OCI-LY1 (cell line): ENCODE measurements at regions not wholly inside any gene's neighbourhood (a gene's known extent, or its start where the extent isn't known, plus 50 kb on each side); places are given as distances from the start of the nearest gene placed in this dataset.

Source experiments
- H2AFZ ChIP-seq: fragments of 200-600 bp; sonication (generic), shearing (Covaris generic); 2 replicates; pipeline ENCODE4 v1.6.0; 2014; ENCODE audit warnings: antibody characterized with exemption, mild to moderate bottlenecking, low read length
- H3F3A ChIP-seq: fragments of 200-600 bp; sonication (generic), shearing (Covaris generic); 2 replicates; pipeline ENCODE4 v1.6.0; 2014; ENCODE audit warnings: mild to moderate bottlenecking, antibody characterized with exemption, low read length, moderate library complexity; ENCODE audit not compliant: insufficient read depth
- H3K27ac ChIP-seq: fragments of 200-600 bp; sonication (generic); 2 replicates; pipeline ENCODE4 v1.5.1; 2014; ENCODE audit warnings: low read length, mixed run types, mild to moderate bottlenecking, low read depth; ENCODE audit not compliant: poor library complexity, severe bottlenecking
- H3K27me3 ChIP-seq: fragments of 200-600 bp; sonication (generic); 2 replicates; pipeline ENCODE4 v1.6.0; 2014; ENCODE audit warnings: antibody characterized with exemption, mild to moderate bottlenecking, low read length, moderate library complexity; ENCODE audit not compliant: insufficient read depth
- H3K36me3 ChIP-seq: fragments of 200-600 bp; sonication (generic); 2 replicates; pipeline ENCODE4 v1.6.1; 2014; ENCODE audit warnings: mild to moderate bottlenecking, antibody characterized with exemption, low read length, moderate library complexity, mixed read lengths; ENCODE audit not compliant: insufficient read depth
- H3K4me1 ChIP-seq: fragments of 200-600 bp; sonication (generic); 2 replicates; pipeline ENCODE4 v1.5.1; 2014; ENCODE audit warnings: mild to moderate bottlenecking, low read length, moderate library complexity; ENCODE audit not compliant: insufficient read depth, severe bottlenecking
- H3K4me2 ChIP-seq: fragments of 200-600 bp; sonication (generic), shearing (Covaris generic); 2 replicates; pipeline ENCODE4 v1.6.1; 2014; ENCODE audit warnings: low read length
- H3K4me3 ChIP-seq: fragments of 200-600 bp; sonication (generic); 2 replicates; pipeline ENCODE4 v1.5.1; 2014; ENCODE audit warnings: low read length, low read depth, mild to moderate bottlenecking, mixed read lengths; ENCODE audit not compliant: poor library complexity, severe bottlenecking
- H3K79me2 ChIP-seq: fragments of 200-600 bp; shearing (Covaris generic); 2 replicates; pipeline ENCODE4 v1.6.1; 2016; ENCODE audit warnings: mixed run types, low read length, mixed read lengths; ENCODE audit not compliant: insufficient read depth
- H3K9ac ChIP-seq: fragments of 200-600 bp; sonication (generic), shearing (Covaris generic); 2 replicates; pipeline ENCODE4 v1.6.1; 2014; ENCODE audit warnings: mild to moderate bottlenecking, low read length, mixed read lengths
- H3K9me2 ChIP-seq: fragments of 200-600 bp; sonication (generic), shearing (Covaris generic); 2 replicates; pipeline ENCODE4 v1.6.1; 2014; ENCODE audit warnings: low read depth, mild to moderate bottlenecking, low read length, mixed read lengths
- H3K9me3 ChIP-seq: fragments of 200-600 bp; shearing (Covaris generic); 2 replicates; pipeline ENCODE4 v1.6.1; 2014; ENCODE audit warnings: low read length, mixed read lengths
- H4K20me1 ChIP-seq: fragments of 200-600 bp; sonication (generic), shearing (Covaris generic); 2 replicates; pipeline ENCODE4 v1.6.0; 2016; ENCODE audit warnings: mild to moderate bottlenecking, low read length; ENCODE audit not compliant: insufficient read depth
- CTCF ChIP-seq: fragments of 200-600 bp; sonication (generic), shearing (Covaris generic); IDR thresholded peaks from 2 replicates; pipeline ENCODE4 v1.5.1; 2017; ENCODE audit warnings: mild to moderate bottlenecking, antibody characterized with exemption, low read length, moderate library complexity, mixed read lengths
- EZH2 ChIP-seq: fragments of 200-600 bp; sonication (generic), shearing (Covaris generic); IDR thresholded peaks from 2 replicates; pipeline ENCODE4 v1.8.0; 2017; ENCODE audit warnings: borderline replicate concordance, mixed run types, mild to moderate bottlenecking, antibody characterized with exemption, low read length, moderate library complexity, mixed read lengths

- H4K20me1 ChIP-seq, result no peaks in the 10 kb centered on the region
- H3K36me3 ChIP-seq, result no peaks in the 10 kb centered on the region
- H3K4me3 ChIP-seq, result no peak overlapping the region
- no peak overlapping the region for H2AFZ ChIP-seq
- no peaks in the 10 kb centered on the region for H3K9me2 ChIP-seq
- no peaks in the 10 kb centered on the region for H3K4me1 ChIP-seq
- no peaks in the 10 kb centered on the region for H3K27me3 ChIP-seq
- no peaks in the 10 kb centered on the region for H3K9me3 ChIP-seq
- no peak for TF ChIP-seq EZH2
- TF ChIP-seq CTCF, result no peak
- no peaks in the 10 kb centered on the region for H3K79me2 ChIP-seq
- H3K4me2 ChIP-seq, result no peak overlapping the region
- no peaks in the 10 kb centered on the region for H3F3A ChIP-seq
- H3K9ac ChIP-seq, result no peak overlapping the region
- H3K27ac ChIP-seq, result no peak overlapping the region
Observed at GRCh38 chr2:240234503-240234951, 94.1 kb upstream of the OTOS start.

- Histone ChIP-seq H3K9me3 (no peaks in the 10 kb centered on the region), H3K27me3 (no peaks in the 10 kb centered on the region), H3K27ac (no peak overlapping the region), H3F3A (no peaks in the 10 kb centered on the region), H3K9ac (no peak overlapping the region), H3K36me3 (no peaks in the 10 kb centered on the region), H3K9me2 (no peaks in the 10 kb centered on the region), H3K4me2 (no peak overlapping the region), H3K79me2 (no peaks in the 10 kb centered on the region), H4K20me1 (no peaks in the 10 kb centered on the region), H3K4me3 (no peak overlapping the region), H2AFZ (no peak overlapping the region), H3K4me1 (no peaks in the 10 kb centered on the region)
- TF ChIP-seq EZH2 (no peak), CTCF (no peak)
Observed at GRCh38 chr2:240235149-240235803, 94.8 kb upstream of the OTOS start.

- no peaks in the 10 kb centered on the region for H4K20me1 ChIP-seq
- H3K27ac ChIP-seq, result no peak overlapping the region
- no peaks in the 10 kb centered on the region for H3K9me2 ChIP-seq
- H3K36me3 ChIP-seq, result no peaks in the 10 kb centered on the region
- no peak overlapping the region for H3K4me3 ChIP-seq
- no peaks in the 10 kb centered on the region for H3F3A ChIP-seq
- no peaks in the 10 kb centered on the region for H3K27me3 ChIP-seq
- no peaks in the 10 kb centered on the region for H3K9me3 ChIP-seq
- no peak overlapping the region for H3K4me2 ChIP-seq
- H3K79me2 ChIP-seq, result no peaks in the 10 kb centered on the region
- H3K9ac ChIP-seq, result no peak overlapping the region
- H3K4me1 ChIP-seq, result no peaks in the 10 kb centered on the region
- no peak for TF ChIP-seq CTCF
- TF ChIP-seq EZH2, result no peak
- H2AFZ ChIP-seq, result no peak overlapping the region
Observed at GRCh38 chr2:240235811-240236210, 95.4 kb upstream of the OTOS start.
